SK-N-SH (cell line): ENCODE measurements at regions not wholly inside any gene's neighbourhood (a gene's known extent, or its start where the extent isn't known, plus 50 kb on each side); places are given as distances from the start of the nearest gene placed in this dataset.

ENCODE experiments used
- CHD2 ChIP-seq: fragments of 150-350 bp; IDR thresholded peaks from 2 replicates; pipeline ENCODE4 v1.6.1; 2018; ENCODE audit warnings: low read length; ENCODE audit not compliant: partially characterized antibody
- RFX5 ChIP-seq: IDR thresholded peaks from 2 replicates; pipeline ENCODE4 v1.6.1; 2012; ENCODE audit warnings: mild to moderate bottlenecking, improper control_type of control experiment, low read length
- RXRA ChIP-seq: IDR thresholded peaks from 2 replicates; pipeline ENCODE4 v1.4.0; 2012; ENCODE audit warnings: low read depth, mild to moderate bottlenecking, borderline replicate concordance
- SIN3A ChIP-seq: IDR thresholded peaks from 2 replicates; pipeline ENCODE4 v1.6.1; 2012; ENCODE audit warnings: low read depth, mild to moderate bottlenecking, low read length, moderate library complexity, borderline replicate concordance
- TEAD4 ChIP-seq: IDR thresholded peaks from 2 replicates; pipeline ENCODE4 v1.4.0; 2012; ENCODE audit warnings: mild to moderate bottlenecking, borderline replicate concordance; ENCODE audit not compliant: insufficient read depth
- small RNA-seq, 7 experiments: library from RNA; depleted of rRNA; stranded (forward); fragments of <200 nt; gene quantifications; one replicate each; pipeline ENCODE3, GENCODE V24; 2012

DNA sequence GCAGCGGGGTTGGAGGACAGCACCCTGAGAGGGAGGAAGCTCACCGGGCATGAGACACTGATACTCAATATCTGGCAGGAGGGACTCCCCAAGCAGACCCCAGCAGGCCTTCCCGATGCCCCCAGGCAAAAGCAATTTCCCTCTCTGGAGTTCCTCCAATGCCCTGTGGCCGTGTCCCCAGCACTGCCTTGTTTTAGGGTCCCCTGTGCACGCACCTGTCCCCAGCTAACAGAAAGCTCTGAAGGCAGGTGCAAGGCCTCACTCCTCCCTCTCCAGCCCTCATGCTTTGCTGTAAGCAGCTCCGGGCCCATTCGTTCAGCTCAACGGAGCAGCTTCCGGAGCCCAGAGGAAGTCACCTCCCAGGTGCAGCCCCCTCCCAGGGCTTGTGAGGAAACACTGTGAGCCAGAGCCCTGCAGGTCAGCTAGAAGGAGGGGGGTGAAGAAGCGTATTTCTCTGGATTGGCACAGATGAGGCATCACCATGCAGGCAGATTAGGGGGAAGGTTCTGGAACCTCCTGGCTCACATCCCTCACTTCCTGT lies 50.3 kb upstream of the ID2 start (continued):
- TF ChIP-seq RXRA: no peak
- no peak for TF ChIP-seq TEAD4
- no peak for TF ChIP-seq RFX5
- no peak for TF ChIP-seq CHD2
- TF ChIP-seq SIN3A: no peak

Small RNA genes lying in the stretch of these regions (small RNA-seq; reads per million reads assigned to genes)
- gene AC092580.3 (0 reads per million in 7 experiments), gene RNU6ATAC37P (0 reads per million in 7 experiments), gene SNRPEP5 (0 reads per million in 7 experiments)
